Ramos (cell line): ENCODE measurements at regions not wholly inside any gene's neighbourhood (a gene's known extent, or its start where the extent isn't known, plus 50 kb on each side); places are given as distances from the start of the nearest gene placed in this dataset.

ENCODE experiments used
- in situ Hi-C: fragments of 300-500 bp; cut with MboI; formaldehyde crosslinking; loops from one replicate; pipeline ENCODE4 v1.14.3; 2022; ENCODE audit warnings: low sequenced_read_pairs; ENCODE audit not compliant: unreplicated experiment

- in situ Hi-C loops: no loop called here
These were observed 186.2 kb downstream of the RAMP3 start for GRCh38 chr7:45343746-45344145.

DNA sequence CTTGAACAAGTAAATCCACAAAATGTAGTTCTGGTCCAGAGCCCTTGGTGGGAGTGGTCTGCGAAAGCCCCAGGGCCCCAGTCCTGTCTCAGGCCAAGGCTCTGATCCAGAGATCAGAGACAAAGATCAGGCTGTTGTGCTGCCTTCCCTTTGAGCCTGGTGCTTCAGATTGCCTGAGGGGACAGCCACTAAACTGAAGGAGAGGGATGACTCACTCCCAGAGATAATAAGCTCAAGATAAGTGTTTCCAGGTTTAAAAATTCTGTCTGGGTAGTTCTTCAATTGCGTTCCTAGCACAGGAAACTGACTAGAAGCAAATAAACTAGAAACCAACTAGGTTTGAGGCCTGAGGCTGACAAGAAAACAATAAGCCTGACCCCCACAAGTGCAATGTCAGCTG lies 190.2 kb downstream of the RAMP3 start:
- in situ Hi-C loops: no loop called here

- in situ Hi-C loops: no loop called here
These were observed 191.5 kb downstream of the RAMP3 start for GRCh38 chr7:45349090-45349489.

DNA sequence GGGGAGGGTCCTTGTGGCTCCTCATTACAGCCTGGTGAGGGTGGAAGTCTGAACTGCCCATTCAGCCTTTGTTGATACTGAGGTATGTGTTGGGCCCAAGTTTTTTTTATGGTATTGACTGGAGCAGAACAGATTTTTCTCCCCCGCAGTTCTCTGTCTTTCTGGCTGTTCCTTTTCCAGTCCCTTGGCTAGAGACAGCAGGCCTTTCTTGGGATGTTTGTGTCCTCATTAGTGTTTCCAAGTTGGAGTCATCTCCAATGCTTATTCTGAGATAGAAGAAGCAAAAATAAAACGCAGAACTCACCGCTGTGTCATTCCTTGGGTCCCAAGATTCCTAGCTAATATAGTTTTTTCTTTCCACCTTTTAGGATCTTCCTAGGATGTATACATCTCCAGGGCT lies 193.3 kb downstream of the RAMP3 start:
- in situ Hi-C loops: no loop called here

- in situ Hi-C loops: no loop called here
These were observed 200.7 kb downstream of the RAMP3 start for GRCh38 chr7:45358287-45358686.

DNA sequence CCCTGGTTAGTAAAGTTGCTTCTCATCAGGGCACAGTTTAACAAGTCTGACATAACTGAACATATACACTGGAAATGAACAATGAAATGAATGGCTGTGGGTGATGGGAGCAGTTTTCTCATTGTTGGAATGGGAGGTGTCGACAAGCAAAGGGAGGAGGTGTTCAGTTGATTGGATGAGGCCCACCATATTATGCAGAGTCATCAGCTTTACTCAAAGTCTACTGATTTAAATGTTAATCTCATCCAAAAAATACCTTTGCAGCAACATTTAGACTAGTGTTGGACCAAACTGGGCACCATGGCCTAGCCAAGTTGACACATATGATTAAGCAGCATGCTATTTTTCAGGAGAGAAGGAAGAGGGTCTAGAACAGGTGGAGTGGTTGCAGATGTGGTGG lies 201.7 kb downstream of the RAMP3 start:
- in situ Hi-C loops: no loop called here

DNA sequence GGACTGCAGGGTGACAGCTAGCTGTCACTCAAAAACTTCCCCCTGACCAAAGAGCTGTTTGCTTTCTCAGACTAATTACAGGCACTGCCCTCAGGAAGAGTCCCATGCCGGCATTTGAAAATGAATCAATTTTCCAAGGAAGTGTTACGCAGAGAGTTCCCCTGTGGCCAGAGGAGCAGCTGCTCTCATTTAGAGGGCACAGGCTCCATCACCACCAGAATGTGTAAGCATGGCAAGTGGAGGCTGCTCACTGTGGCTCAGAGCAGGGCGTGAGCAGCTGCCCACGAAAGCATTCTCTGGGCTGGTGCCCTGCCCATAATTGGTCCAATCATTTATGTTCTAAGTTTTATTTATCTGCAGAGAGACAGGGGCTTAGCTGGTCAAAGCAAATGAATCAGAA lies 202.2 kb downstream of the RAMP3 start:
- in situ Hi-C loops: no loop called here

GRCh38 chr7:45363669-45364068 lies 206.1 kb downstream of the RAMP3 start:
- in situ Hi-C loops: no loop called here

DNA sequence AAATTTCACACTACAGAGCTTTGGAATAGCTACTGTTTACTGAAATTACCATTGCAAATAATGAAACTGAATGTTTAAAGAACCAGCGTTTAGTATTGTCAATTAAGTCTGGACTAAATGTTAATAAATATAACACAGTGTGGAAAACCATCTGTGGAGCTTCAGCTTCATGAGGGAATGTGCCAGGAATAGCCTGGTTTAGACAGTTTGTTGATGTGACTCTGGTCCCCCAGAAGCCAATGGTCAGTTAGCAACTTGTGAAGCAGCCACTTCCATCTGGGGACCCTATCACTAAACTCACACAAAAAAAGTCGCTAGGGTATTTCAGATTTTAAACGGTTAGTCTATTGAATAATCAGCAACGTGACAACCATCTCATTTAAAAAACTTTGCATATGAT lies 207.8 kb downstream of the RAMP3 start:
- in situ Hi-C loops: no loop called here

GRCh38 chr7:45366475-45366874 lies 207.7 kb upstream of the ADCY1 start:
- in situ Hi-C loops: no loop called here

GRCh38 chr7:45367026-45367425 lies 207.1 kb upstream of the ADCY1 start:
- in situ Hi-C loops: no loop called here

DNA sequence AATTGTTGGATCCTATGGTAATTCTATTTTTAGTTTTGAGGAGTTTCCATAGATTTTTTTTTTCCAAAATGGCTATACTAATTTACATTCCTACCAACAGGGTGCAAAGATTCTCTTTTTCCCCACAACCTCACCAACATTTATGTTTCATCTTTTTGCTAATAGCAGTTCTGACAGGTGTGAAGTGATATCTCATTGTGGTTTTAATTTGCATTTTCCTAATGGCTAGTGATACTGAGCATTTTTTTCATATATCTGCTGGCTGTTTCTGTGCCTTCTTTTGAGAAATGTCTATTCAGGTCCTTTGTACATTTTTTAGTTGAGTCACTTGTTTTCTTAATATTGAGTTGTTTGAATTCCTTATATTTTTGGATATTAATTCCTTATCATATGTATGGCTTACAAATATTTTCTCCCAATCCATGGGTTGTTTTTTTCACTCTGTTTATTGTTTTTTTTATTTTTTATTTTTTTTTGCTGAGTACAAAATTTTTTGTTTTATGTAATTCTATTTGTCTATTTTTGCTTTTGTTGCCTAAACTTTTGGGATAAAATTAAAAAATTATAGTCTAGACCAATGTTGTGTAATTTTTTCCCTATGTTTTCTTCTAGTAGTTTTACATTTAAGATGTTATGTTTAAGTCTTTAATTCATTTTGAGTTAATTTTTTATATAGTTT lies 205.9 kb upstream of the ADCY1 start:
- in situ Hi-C loops: no loop called here

DNA sequence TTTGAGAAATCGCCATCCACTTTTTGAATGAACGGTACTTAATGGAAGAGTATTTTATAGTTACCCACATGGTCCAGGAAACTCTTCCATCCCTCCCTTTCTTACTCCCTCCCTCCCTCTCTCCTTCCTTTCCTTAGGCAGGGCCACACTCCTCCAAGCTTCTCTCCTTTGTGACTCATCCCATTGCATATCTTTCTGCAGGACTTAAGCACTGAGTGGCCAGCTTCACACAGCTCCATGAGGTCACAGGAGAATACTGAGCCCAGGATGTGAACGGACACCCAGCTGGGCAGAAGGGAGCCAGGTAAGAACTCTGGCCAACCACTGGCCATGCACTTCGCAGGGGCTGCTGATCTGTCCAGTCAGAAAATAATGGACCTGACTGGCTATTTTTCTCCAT lies 189.7 kb upstream of the ADCY1 start:
- in situ Hi-C loops: no loop called here

GRCh38 chr7:45387837-45388236 lies 186.3 kb upstream of the ADCY1 start:
- in situ Hi-C loops: no loop called here

- in situ Hi-C loops: no loop called here
These were observed 184.9 kb upstream of the ADCY1 start for GRCh38 chr7:45389073-45389872.

GRCh38 chr7:45390180-45390579 lies 184.0 kb upstream of the ADCY1 start:
- in situ Hi-C loops: no loop called here

GRCh38 chr7:45390731-45391130 lies 183.4 kb upstream of the ADCY1 start:
- in situ Hi-C loops: no loop called here

DNA sequence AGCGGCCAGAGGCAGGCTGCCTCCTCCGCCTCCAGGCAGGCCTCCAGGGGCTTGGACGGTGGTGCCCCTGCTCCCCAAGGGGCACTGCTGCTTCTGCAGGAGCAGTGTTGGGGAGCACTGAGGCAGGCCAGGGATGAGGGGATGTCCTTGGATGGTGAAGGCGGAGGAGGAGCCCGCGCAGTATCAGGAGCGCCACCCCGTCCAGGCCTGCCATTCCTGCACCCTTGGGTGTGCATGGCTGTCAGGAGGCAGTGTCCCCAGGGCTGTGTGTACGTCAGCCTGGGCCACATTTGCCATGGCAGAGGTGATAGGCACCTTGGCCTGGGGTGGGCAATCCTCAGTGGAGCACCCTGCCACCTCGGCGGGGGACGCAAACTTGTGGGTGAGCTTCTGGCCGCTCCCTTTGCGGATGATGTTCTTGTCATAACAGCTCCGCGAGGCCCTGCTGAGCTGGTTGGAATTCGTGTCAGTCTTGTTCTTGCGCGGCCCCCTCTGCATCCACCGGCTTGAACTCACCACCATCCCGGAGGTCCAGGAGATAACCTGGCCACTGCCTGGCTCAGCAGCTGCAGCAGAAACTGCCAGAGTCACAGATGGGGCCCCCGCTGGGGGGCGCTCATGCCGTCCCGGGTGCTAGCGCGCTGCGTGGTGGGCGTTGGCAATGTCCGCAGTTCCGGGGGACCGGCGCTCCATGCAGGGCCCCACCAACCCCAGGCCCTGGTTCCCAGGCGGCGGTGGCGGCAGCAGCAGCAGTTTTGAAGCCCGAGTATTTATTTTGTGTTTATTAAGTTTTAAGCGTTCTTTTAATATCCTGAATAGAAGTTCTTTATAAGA lies 182.3 kb upstream of the ADCY1 start:
- in situ Hi-C loops: no loop called here

DNA sequence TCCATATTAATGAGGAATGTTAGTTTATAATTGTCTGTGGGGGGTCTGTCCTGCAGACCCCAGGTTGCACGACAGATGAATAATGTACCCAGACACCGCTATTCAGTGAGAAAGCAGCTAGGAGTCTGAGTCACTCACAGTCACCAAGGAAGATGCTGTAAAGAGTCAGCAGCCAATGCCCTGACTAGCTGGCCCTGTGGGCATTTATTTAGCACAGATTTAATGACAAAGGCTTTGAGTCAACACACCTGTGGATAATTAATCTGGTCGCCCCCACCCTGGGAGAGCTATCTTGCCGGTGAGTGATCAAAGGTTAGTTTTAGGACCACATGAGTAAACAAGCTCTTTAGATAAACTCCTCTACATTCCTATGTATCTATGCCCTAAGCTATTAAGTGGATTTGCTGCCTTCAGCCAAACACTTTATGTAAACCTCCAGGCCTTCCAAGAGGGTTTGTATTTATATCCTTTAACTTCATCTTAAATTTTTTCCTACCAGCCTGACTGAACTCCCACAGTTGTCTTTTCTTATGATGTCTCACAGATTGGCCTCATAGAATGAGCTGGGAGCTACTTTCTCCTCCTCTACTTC lies 180.0 kb upstream of the ADCY1 start:
- in situ Hi-C loops: no loop called here

- in situ Hi-C loops: no loop called here
These were observed 175.1 kb upstream of the ADCY1 start for GRCh38 chr7:45399069-45399468.

- in situ Hi-C loops: no loop called here
These were observed 173.5 kb upstream of the ADCY1 start for GRCh38 chr7:45400680-45401079.
